ENCODE measurements at regions not wholly inside any gene's neighbourhood (a gene's known extent, or its start where the extent isn't known, plus 50 kb on each side); places are given as distances from the start of the nearest gene placed in this dataset.

DNA sequence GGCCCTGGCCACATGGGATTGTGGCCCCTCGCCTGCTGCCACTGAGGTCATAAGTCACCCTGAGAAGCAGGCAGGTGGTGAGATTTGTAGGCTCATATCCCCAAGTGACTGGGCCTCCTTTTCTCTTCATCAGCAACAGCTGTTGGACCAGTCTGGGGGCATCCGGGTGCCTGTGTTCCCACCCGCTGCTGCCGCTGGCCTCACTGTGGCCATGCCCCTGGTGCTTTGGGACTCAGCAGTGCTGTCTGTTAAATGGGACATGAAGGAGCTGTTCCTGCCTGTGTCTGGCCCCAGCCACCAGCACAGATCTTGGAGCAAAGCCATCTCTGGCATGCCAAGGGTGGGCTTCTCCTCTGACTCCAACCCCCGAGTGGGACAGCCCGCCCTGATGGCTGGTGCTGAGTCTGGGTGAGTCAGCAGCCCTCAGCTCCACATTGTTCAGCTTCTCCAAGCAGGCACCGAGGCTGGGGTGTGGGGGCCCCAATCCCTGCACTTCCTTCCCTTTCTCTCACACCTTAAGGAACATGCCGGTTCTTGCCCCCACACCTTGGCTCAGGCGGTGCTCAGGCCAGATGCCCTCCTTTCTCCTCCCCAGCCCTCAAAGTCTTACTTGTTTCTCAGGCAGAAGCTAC is 207.9 kb downstream of the GLI2 start:
- TF ChIP-seq CTCF (IDR thresholded peaks at IDR 0.05) (no peak), POLR2A (IDR thresholded peaks at IDR 0.05) (no peak)
